Stimulated activated CD8-positive, alpha-beta memory T cell treated with anti-CD3 and anti-CD28 coated beads, Interleukin-7, amount 100 ng/mL, for 1 hour (primary cell): ENCODE measurements at regions not wholly inside any gene's neighbourhood (a gene's known extent, or its start where the extent isn't known, plus 50 kb on each side); places are given as distances from the start of the nearest gene placed in this dataset.

ENCODE experiments used
- DNase-seq, 2 donors: peaks; one replicate each; pipeline ENCODE4 v3.0.0-alpha.2; 2020; ENCODE audit warnings: low read depth in 2 of 2

DNA sequence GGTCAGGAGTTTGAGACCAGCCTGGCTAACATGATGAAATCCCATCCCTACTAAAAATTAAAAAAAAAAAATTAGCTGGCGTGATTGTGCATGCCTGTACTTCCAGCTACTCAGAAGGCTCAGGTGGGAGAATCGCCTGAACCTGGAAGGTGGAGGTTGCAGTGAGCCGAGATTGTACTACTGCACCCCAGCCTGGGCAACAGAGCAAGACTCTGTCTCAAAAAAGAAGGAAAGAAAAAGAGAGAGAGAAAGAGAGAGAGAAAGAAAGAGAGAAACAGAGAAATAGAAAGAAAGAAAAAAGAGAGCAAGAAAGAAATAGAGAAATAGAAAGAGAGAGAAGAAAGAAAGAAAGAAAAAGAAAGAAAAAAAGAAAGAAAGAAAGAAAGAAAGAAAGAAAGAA is 292.8 kb upstream of the KLF6 start:
- no peak for DNase-seq

GRCh38 chr10:4076983-4077382 is 292.0 kb upstream of the KLF6 start:
- DNase-seq = no peak

GRCh38 chr10:4075443-4075842 is 290.4 kb upstream of the KLF6 start:
- no peak for DNase-seq

DNA sequence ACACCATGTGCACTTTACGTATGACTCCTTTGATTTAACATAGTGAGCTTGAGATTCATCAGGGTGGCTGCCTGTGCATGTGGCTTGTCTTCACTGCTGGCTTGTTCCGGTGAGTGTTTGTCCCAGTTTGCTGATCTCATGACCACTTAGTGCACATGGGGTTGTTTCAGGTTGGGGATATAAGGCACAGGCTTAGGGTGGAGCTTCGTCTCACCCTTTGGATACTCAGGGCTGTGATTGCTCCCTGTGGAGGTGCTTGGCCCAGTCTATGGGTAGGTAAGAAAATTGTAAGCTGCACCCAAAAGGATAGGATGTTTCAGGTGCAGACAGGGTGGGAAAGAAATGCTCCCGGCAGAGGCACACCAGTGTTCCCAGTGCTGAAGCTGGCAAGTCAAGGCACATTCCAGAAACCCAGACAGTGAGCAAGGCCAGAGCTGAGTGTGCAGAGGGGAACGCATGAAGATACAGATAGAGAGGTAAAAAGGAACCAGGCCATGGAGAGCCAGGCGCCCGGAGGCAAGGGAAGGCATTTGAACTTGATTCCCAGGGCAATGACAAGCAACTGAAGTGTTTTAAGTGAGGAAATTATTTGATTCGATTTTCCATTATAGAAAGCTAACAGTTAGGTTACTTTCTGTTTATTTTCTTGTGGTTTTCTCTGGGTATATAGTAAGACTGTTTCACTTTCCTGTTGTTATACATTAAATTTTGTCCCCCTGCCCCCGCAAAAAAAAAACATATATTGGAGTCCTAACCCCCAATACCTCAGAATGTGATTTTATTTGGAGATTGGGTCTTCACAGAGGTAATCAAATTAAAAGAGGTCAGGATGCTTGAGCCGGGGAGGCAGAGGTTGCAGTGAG is 289.8 kb upstream of the KLF6 start:
- no peak for DNase-seq

DNA sequence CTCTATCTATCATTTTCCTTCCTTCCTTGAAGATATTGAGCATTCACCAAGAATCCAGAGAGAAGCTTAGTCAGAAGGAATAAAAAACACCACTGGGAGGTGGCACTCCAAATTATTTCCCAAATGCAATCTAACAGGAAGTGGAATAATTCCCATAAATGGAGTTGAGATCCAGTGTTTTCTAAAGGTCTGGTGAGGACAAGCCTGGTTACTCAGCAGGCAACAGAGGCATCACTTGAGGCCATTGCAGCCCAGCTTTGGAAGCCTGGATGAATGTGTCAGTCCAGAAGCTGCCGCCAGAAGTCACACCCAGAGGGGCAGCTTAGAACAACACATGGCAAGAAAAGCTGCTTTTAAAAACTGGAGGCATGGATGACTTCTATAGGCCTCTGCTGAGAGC is 288.9 kb upstream of the KLF6 start:
- no peak for DNase-seq

- DNase-seq = no peak
These were observed 286.1 kb upstream of the KLF6 start for GRCh38 chr10:4070921-4071660.

DNA sequence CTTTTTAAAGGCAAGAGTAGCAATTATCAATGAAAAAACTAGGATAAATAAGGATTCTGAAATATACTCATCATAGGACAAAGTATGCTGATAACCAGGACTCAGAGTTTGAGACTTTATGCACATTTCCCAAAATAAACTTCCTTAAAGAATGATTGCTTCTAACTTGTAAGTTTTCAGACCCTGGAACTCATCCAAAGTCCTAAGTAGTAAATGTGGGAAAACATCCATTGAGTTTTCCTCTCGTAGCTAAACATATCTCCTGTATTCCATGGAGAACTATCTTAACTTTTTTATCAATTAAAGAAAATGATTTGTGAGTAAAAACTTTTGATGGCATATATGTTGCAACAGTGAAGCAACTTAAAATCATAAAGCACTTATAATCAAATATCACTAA is 285.2 kb upstream of the KLF6 start:
- no peak for DNase-seq

GRCh38 chr10:4069491-4069890 is 284.5 kb upstream of the KLF6 start:
- no peak for DNase-seq

GRCh38 chr10:4068629-4069028 is 283.6 kb upstream of the KLF6 start:
- no peak for DNase-seq

DNA sequence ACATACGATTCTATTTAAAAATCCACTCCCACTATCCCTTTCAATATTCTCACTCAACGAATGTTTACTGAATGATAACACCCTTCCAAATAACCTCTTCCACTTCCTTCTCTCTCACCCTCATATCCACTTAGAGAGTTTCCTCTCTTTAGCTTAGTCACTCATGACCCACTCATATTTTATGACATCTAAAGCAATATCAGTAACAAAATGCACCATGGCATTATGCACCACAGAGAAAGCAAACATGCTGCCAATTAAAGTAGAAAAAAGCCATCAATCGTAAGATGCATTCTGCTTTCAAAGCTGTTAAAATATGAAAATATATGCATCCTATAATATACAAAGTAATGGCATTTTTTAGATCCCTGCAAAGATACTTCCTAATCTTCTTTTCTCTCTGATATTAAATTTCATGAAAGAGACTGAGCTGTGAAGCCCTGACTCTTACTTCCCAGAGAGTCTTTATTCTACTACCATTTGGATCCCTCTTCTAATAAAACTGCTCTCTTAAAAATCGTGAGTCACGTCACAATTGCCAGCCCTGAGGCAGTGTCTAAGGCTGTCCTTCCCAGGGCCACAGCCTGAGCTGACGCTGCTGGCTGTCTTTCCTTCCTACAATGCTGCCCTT is 283.0 kb upstream of the KLF6 start:
- DNase-seq = no peak

GRCh38 chr10:4067531-4067930 is 282.5 kb upstream of the KLF6 start:
- no peak for DNase-seq

DNA sequence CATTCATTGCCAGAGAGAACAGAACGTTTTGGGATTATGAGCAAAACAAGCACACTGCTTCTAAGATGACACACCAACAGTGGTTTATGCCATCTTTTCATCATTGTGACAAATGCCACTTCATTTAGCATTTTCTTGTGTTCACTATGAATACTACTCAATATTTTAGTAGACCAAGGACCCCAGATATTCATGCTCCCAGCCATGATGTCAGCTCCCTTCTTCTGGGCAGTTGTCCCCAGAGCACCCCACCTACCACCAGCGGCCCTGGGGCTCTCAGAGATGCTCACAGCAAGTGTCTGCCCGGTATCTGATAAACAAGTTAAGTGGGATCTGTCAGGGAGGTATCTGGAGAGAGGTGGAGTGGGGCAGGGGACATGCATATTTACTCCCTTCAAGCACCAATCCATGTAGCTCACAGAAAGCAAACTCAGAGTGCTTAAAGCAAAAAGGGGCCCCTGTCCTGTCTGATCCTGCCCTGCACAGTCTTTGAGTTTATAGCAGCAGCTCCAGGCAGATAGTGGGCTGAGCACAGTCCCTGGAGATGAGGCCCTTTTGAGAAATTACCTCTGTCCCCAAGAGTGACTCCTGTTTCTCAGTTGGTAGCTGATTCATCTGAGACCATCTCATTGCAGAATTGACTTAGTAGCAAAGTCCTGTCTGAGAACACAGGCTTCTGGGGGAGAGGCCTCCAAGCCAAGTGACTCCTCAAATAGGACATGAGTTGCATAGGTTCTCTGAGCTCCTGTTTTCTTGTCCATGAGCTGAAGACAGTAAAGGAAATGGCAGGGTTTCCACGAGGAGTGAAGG is 281.8 kb upstream of the KLF6 start:
- no peak for DNase-seq

- no peak for DNase-seq
These were observed 279.5 kb upstream of the KLF6 start for GRCh38 chr10:4064489-4064888.

DNA sequence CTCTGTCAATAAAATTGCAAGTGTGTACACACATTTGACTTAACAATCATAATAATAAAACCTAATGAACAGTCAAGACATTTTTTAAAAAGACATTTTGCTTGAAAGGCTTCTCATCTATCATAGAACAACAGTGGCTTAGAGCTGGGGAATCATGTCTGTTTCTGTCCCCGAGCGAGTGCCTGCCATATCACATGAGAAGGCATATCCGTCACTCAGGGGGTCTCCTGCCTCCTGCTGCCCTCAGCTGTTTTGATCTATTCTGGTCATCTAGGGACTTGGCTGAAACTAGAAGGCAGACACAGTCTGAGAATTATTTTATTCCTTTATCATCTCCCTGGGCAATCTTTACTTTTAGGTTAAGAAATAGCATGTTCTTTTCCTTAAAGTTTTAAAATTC is 278.7 kb upstream of the KLF6 start:
- DNase-seq = no peak

GRCh38 chr10:4062751-4063150 is 277.7 kb upstream of the KLF6 start:
- no peak for DNase-seq

- DNase-seq = no peak
These were observed 277.1 kb upstream of the KLF6 start for GRCh38 chr10:4062072-4062471.

GRCh38 chr10:4061441-4061951 is 276.5 kb upstream of the KLF6 start:
- no peak for DNase-seq

DNA sequence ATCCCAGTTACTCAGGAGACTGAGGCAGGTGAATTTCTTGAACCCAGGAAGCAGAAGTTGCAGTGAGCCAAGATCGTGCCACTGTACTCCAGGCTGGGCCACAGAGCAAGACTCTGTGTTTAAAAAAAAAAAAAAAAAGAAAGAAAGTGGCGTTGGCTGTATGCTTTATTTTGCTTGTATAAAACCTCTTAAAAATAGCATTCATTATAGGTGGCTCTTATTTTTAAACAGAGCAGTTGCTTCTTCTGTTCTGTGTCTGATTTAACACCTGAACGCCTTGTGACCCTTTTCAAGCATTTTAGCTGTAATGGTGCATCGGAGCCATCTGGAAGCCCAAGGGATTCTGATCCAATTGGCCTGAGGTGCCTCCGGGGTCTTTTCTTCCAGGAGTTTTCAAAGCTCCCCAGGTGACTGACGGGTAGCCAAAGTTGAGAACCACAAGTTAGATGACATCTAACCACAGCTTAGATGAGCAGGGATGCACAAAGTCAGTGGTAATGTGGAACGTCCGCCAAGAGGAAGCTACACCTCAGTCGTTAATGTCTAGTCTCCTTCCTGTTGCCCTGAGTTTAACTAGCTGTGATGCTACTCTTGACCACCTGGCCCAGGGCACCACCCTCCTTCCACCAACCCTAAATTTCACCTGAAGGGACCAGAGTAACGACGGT is 274.6 kb upstream of the KLF6 start:
- DNase-seq = no peak

- DNase-seq = no peak
These were observed 273.6 kb upstream of the KLF6 start for GRCh38 chr10:4058514-4059029.

GRCh38 chr10:4057725-4058513 is 272.9 kb upstream of the KLF6 start:
- DNase-seq = no peak
